ENCODE measurements at regions not wholly inside any gene's neighbourhood (a gene's known extent, or its start where the extent isn't known, plus 50 kb on each side); places are given as distances from the start of the nearest gene placed in this dataset.

DNA sequence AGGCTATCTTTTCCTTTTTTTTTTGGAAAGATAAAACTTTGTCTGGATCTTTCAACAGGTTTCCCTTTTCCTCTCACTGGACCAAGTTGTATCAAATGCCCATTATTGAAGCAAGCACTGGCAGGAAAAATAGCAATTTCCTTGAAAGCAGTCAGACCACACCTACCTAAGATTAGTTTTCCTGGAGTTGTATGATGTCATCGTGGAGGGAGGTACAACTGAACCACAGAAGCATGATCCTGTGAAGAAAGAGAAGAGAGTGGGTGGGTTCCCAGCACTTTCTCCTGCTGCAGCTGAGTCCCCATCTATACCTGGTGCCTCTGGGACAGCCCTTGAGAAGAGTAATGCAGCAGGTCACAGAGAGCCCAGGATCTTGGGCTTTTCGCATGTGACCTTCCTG is 63.6 kb upstream of the ERCC4 start:
- Histone ChIP-seq H3K4me3 (no peak overlapping the region), H3K36me3 (no peaks in the 10 kb centered on the region), H3K9me3 (no peaks in the 10 kb centered on the region), H3K27me3 (peaks cover 0 to 15% (median 4%) of the 10 kb centered on the region in 3 donors), H3K27ac (no peak overlapping the region), H3K4me1 (no peaks in the 10 kb centered on the region)
- 49 to 67% (median 54%) methylated on average over 2 of the region's 2 CpGs for WGBS, 5 donors
- peak in 1 of 2 donors; percentile 38 for DNase-seq
- TF ChIP-seq POLR2AphosphoS5 (IDR thresholded peaks at IDR 0.05): no peak
- intact Hi-C loops (cut with DNase I; ENCODE audit: low total_unique reads): no loop called here

GRCh38 chr16:13856811-13857511 is 63.0 kb upstream of the ERCC4 start:
- Histone ChIP-seq H3K27me3 (peaks cover 0 to 15% (median 4%) of the 10 kb centered on the region in 3 donors), H3K27ac (no peak overlapping the region), H3K9me3 (no peaks in the 10 kb centered on the region), H3K36me3 (no peaks in the 10 kb centered on the region), H3K4me1 (no peaks in the 10 kb centered on the region), H3K4me3 (no peak overlapping the region)
- no peak for DNase-seq
- 57 to 69% (median 65%) methylated on average over 7 of the region's 7 CpGs for WGBS, 5 donors
- no peak for TF ChIP-seq EP300 (IDR thresholded peaks at IDR 0.05)
- intact Hi-C loops (cut with DNase I; ENCODE audit: low total_unique reads): no loop called here

- no peaks in the 10 kb centered on the region for H3K36me3 ChIP-seq
- no peak for DNase-seq
- H3K9me3 ChIP-seq: peaks cover 0 to 9% (median 0%) of the 10 kb centered on the region in 4 donors
- no peaks in the 10 kb centered on the region for H3K4me1 ChIP-seq
- WGBS, 5 donors: 66 to 77% (median 68%) methylated on average over 9 of the region's 9 CpGs
- TF ChIP-seq, protein P1, sequence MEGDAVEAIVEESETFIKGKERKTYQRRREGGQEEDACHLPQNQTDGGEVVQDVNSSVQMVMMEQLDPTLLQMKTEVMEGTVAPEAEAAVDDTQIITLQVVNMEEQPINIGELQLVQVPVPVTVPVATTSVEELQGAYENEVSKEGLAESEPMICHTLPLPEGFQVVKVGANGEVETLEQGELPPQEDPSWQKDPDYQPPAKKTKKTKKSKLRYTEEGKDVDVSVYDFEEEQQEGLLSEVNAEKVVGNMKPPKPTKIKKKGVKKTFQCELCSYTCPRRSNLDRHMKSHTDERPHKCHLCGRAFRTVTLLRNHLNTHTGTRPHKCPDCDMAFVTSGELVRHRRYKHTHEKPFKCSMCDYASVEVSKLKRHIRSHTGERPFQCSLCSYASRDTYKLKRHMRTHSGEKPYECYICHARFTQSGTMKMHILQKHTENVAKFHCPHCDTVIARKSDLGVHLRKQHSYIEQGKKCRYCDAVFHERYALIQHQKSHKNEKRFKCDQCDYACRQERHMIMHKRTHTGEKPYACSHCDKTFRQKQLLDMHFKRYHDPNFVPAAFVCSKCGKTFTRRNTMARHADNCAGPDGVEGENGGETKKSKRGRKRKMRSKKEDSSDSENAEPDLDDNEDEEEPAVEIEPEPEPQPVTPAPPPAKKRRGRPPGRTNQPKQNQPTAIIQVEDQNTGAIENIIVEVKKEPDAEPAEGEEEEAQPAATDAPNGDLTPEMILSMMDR (IDR thresholded peaks at IDR 0.05): no peak
- no peak for TF ChIP-seq POLR2AphosphoS5 (IDR thresholded peaks at IDR 0.05)
- no peak for TF ChIP-seq EP300 (IDR thresholded peaks at IDR 0.05)
- no peak for TF ChIP-seq POLR2A (IDR thresholded peaks at IDR 0.05)
- no peak overlapping the region for H3K4me3 ChIP-seq
- no peak overlapping the region for H3K27ac ChIP-seq
- peaks cover 0 to 15% (median 4%) of the 10 kb centered on the region in 3 donors for H3K27me3 ChIP-seq
- intact Hi-C loops (cut with DNase I; ENCODE audit: low total_unique reads): no loop called here
Measured at GRCh38 chr16:13858873-13859580, 60.9 kb upstream of the ERCC4 start.

- no peak for TF ChIP-seq POLR2A (IDR thresholded peaks at IDR 0.05)
- TF ChIP-seq POLR2AphosphoS5 (IDR thresholded peaks at IDR 0.05): no peak
- no peak overlapping the region for H3K4me3 ChIP-seq
- no peaks in the 10 kb centered on the region for H3K36me3 ChIP-seq
- peaks cover 0 to 9% (median 0%) of the 10 kb centered on the region in 4 donors for H3K9me3 ChIP-seq
- intact Hi-C loops (cut with DNase I; ENCODE audit: low total_unique reads): no loop called here
- whole genome bisulfite sequencing, 5 donors: 79 to 91% (median 87%) methylated on average over 4 of the region's 4 CpGs
- DNase-seq: no peak
- H3K4me1 ChIP-seq: no peaks in the 10 kb centered on the region
- H3K27ac ChIP-seq: no peak overlapping the region
- H3K27me3 ChIP-seq: peaks cover 0 to 7% (median 0%) of the 10 kb centered on the region in 3 donors
Measured at GRCh38 chr16:13863075-13863765, 56.7 kb upstream of the ERCC4 start.

DNA sequence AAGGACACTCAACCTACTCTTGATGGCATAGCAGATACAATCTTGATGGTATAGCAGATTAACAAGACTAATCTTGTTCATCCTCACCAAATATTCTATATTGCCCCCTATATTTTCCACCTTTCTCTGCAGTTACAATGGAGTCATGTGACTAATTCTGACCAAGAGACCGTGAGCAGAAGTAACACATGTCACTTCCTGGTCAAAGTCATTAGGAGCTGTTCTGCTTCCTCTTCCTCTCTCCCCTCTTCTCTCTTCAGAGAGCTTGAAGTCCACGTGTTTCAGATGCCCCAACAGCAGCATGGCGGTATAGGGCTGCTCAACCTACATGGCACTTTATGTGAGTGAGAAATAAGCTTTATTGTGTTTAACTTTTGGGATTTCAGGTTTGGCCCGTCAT is 55.3 kb upstream of the ERCC4 start:
- H3K9me3 ChIP-seq: peaks cover 0 to 9% (median 0%) of the 10 kb centered on the region in 4 donors
- H3K27me3 ChIP-seq: peaks cover 0 to 5% (median 0%) of the 10 kb centered on the region in 3 donors
- TF ChIP-seq, protein P1 (IDR thresholded peaks at IDR 0.05): no peak
- no peak for TF ChIP-seq POLR2A (IDR thresholded peaks at IDR 0.05)
- no peak for TF ChIP-seq EP300 (IDR thresholded peaks at IDR 0.05)
- TF ChIP-seq POLR2AphosphoS5 (IDR thresholded peaks at IDR 0.05): no peak
- no peak overlapping the region for H3K27ac ChIP-seq
- H3K36me3 ChIP-seq: no peaks in the 10 kb centered on the region
- no peak for DNase-seq
- no peaks in the 10 kb centered on the region for H3K4me1 ChIP-seq
- intact Hi-C loops (cut with DNase I; ENCODE audit: low total_unique reads): no loop called here
- H3K4me3 ChIP-seq: no peak overlapping the region
- 59 to 69% (median 62%) methylated on average over 4 of the region's 4 CpGs for WGBS, 5 donors

Measured in stomach (tissue), 8 donors.